Kidney epithelial cell (primary cell): ENCODE measurements at regions not wholly inside any gene's neighbourhood (a gene's known extent, or its start where the extent isn't known, plus 50 kb on each side); places are given as distances from the start of the nearest gene placed in this dataset.

Experiments
- DNase-seq: peaks from one replicate; pipeline ENCODE4 v3.0.0-alpha.2; 2010; ENCODE audit warnings: low read depth
- H3K27me3 ChIP-seq: 2 replicates; pipeline ENCODE4 v1.6.0; 2011; ENCODE audit warnings: low read length; ENCODE audit not compliant: control insufficient read depth, insufficient read depth
- H3K36me3 ChIP-seq: 2 replicates; pipeline ENCODE4 v1.5.1; 2011; ENCODE audit warnings: low read length; ENCODE audit not compliant: control insufficient read depth, insufficient read depth
- H3K4me3 ChIP-seq: 2 replicates; pipeline ENCODE4 v1.5.1; 2011; ENCODE audit warnings: low read depth, mild to moderate bottlenecking, control low read depth, low read length
- CTCF ChIP-seq: IDR thresholded peaks from 2 replicates; pipeline ENCODE4 v1.5.1; 2011; ENCODE audit warnings: mild to moderate bottlenecking, moderate library complexity, low read length, control low read depth, inconsistent platforms; ENCODE audit not compliant: insufficient read depth, poor library complexity, severe bottlenecking

DNA sequence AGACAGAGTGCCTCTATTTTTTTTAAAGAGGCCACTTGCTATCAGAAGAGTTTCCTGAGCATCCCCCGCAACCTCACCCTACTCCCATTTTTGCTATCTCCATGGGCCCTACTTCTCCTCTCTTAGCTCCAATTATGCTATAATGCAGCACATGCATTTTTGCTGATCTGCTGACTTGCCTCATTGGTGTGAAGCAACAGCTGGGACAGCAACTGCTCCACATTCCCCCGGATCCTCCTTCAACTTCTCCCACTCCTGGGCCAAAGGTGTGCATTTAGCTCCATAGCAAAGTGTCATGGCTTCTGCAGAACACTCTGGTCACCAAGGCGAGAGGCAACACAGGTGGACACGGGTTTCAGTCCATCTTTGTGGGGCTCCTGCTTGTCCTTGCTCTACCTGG, 56.7 kb upstream of the USP29 start:
- Histone ChIP-seq H3K36me3 (no peaks in the 10 kb centered on the region), H3K27me3 (no peaks in the 10 kb centered on the region), H3K4me3 (no peak overlapping the region)
- DNase-seq = no peak
- TF ChIP-seq CTCF = no peak

DNA sequence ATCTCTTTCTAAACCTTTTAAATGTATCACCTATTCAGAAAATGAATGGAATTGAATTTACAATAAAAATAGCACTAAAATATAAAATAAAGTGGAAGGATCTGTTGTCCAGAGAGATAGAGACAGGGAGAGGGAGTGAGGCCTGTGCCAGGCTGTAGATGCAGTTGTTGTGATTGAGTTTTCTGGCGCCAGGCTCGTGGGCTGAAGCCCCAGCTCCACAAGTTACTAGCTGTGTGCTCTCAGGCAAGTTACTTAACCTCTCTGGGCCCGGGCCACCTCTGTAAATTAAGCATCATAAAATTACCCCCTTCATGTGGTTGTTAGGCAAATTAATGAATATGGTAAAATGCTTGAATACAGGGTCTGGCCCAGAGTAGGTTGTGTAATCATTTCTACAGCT, 52.3 kb upstream of the USP29 start:
- TF ChIP-seq CTCF = no peak
- no peak for DNase-seq

DNA sequence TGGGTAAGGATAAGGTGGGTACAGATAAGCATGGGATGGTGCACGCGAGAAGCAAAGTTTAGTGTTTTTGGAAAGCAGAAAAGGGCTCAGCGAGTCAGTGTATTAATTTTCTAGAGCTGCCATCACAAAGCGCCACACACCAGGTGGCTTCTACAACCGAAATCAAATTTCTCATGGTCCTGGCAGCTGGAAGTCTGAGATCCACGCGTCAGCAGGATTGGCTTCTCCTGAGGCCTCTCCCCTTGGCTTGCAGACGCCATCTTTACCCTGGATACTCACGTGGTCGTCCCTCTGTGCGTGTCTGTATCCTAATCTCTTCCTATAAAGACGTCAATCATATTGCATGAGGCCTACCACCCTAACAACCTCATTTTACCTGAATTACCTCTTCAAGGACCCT, 51.5 kb upstream of the USP29 start:
- no peak for DNase-seq
- Histone ChIP-seq H3K27me3 (no peaks in the 10 kb centered on the region), H3K36me3 (no peaks in the 10 kb centered on the region), H3K4me3 (no peak overlapping the region)
- TF ChIP-seq CTCF = no peak

More for the DNA sequence above, 52.3 kb upstream of the USP29 start:
- Histone ChIP-seq H3K36me3 (no peaks in the 10 kb centered on the region), H3K4me3 (no peak overlapping the region), H3K27me3 (no peaks in the 10 kb centered on the region)

DNA sequence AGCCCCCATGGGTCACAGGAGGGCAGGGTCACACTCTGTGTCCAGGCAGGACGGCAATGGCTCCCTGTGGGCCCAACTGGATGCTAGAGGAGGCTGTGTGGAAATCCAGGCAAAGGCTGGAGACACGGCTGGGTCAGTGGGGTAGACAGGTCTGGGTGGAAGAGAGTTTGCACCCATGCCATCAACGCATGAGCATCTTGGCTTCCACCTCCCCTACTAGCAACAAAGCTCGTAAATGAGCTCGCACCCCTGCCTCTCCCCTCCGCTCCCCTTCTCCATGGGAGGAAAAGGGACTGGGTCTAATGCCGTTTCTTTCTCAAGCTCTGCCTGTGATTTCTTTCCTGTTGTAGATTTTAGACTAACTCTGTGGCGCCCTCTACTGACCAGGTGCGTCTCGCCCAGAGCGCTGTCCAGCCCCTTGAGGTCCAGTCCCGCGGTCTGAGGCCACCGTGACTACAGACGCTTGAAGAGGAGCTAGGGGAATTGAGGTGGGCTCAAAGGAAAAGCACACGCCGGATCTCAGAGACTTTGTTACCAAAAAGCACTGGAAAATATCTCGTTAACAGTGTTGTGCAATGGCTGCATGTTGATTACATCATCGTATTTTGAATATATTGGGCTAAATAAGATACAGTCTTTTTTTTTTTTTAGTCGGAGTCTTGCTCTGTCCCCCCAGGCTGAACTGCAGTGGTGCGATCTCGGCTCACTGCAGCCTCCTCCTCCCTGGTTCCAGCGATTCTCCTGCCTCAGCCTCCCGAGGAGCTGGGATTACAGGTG, 50.7 kb upstream of the USP29 start:
- peak; percentile 7 for TF ChIP-seq CTCF
- Histone ChIP-seq H3K27me3 (no peaks in the 10 kb centered on the region), H3K36me3 (no peaks in the 10 kb centered on the region), H3K4me3 (no peak overlapping the region)
- DNase-seq = no peak
